Testis (tissue), 2 donors: ENCODE measurements at regions not wholly inside any gene's neighbourhood (a gene's known extent, or its start where the extent isn't known, plus 50 kb on each side); places are given as distances from the start of the nearest gene placed in this dataset.
A peak's percentile ranks its signal among the peaks of the same experiment; 100 is the strongest.
"Not testable (repeated sequence)": the region's sequence is repeated elsewhere in the genome, so short reads cannot be mapped to it uniquely, and the experiment has no call there.

ENCODE experiments used
- DNase-seq: peaks from one replicate; pipeline ENCODE4 v3.0.0-alpha.2; 2019
- H3K27ac ChIP-seq, 2 donors: fragments of 200-600 bp; sonication (generic); one replicate each; pipeline ENCODE4 v1.5.1; 2019
- H3K27me3 ChIP-seq: fragments of 200-600 bp; sonication (generic); one replicate; pipeline ENCODE4 v1.5.1; 2019
- H3K36me3 ChIP-seq: fragments of 200-600 bp; sonication (generic); one replicate; pipeline ENCODE4 v1.5.1; 2017; ENCODE audit warnings: low read depth; ENCODE audit errors: missing control alignments
- H3K4me1 ChIP-seq: fragments of 200-600 bp; sonication (generic); one replicate; pipeline ENCODE4 v1.5.1; 2019
- H3K4me3 ChIP-seq, 2 donors: fragments of 200-600 bp; sonication (generic); one replicate each; pipeline ENCODE4 v1.5.1; 2017 to 2019
- H3K9me3 ChIP-seq: fragments of 200-600 bp; sonication (generic); one replicate; pipeline ENCODE4 v1.5.1; 2017
- CTCF ChIP-seq, 3 experiments: fragments of 450-650 bp in 2 of 3; fragments of 200-600 bp in 1 of 3; sonication (generic) in 1 of 3; IDR thresholded peaks; one replicate each; pipeline ENCODE4 v1.5.1; 2016 to 2019; ENCODE audit warnings: antibody characterized with exemption in 3 of 3, mild to moderate bottlenecking in 2 of 3, moderate library complexity in 1 of 3
- WGBS, 2 donors: methylation state at CpG; one replicate each; pipeline ENCODE4 v1.1.5; 2018; 5-methylcytosine and 5-hydroxymethylcytosine counted together
- intact Hi-C: fragments of 100-400 bp; cut with DNase I; formaldehyde crosslinking; loops from one replicate; pipeline ENCODE4 v1.15.1; 2023; ENCODE audit warnings: low total_unique reads

GRCh38 chrY:3288063-3288462 lies 290.8 kb upstream of the TGIF2LY start:
- WGBS, 2 donors, result 70 to 79% methylated on average over 2 to 4 of the region's 6 CpGs
- H3K27me3 ChIP-seq, H3K4me3 ChIP-seq, H3K36me3 ChIP-seq, intact Hi-C loops, DNase-seq, H3K27ac ChIP-seq, H3K9me3 ChIP-seq, H3K4me1 ChIP-seq: not testable (repeated sequence)

- 49% methylated on average over 3 of the region's 3 CpGs; no CpG with 5 or more reads in 1 of the 2 donors for WGBS, 2 donors
- H3K4me1 ChIP-seq, intact Hi-C loops, H3K9me3 ChIP-seq, H3K36me3 ChIP-seq, H3K27me3 ChIP-seq, H3K4me3 ChIP-seq, H3K27ac ChIP-seq, DNase-seq: not testable (repeated sequence)
Measured at GRCh38 chrY:3297235-3297634, 281.6 kb upstream of the TGIF2LY start.

- H3K4me3 ChIP-seq, intact Hi-C loops, H3K4me1 ChIP-seq, H3K36me3 ChIP-seq, DNase-seq, H3K9me3 ChIP-seq, H3K27ac ChIP-seq, H3K27me3 ChIP-seq: not testable (repeated sequence)
Measured at GRCh38 chrY:3319988-3320387, 258.9 kb upstream of the TGIF2LY start.

- H3K4me1 ChIP-seq, H3K4me3 ChIP-seq, DNase-seq, H3K27ac ChIP-seq, intact Hi-C loops, H3K36me3 ChIP-seq, H3K9me3 ChIP-seq, H3K27me3 ChIP-seq: not testable (repeated sequence)
Measured at GRCh38 chrY:3367535-3367934, 211.3 kb upstream of the TGIF2LY start.

- H3K4me1 ChIP-seq, H3K4me3 ChIP-seq, intact Hi-C loops, H3K9me3 ChIP-seq, H3K27me3 ChIP-seq, H3K36me3 ChIP-seq, H3K27ac ChIP-seq, DNase-seq: not testable (repeated sequence)
- 42% methylated on average over 1 of the region's 1 CpG; no CpG with 5 or more reads in 1 of the 2 donors for WGBS, 2 donors
Measured at GRCh38 chrY:3368459-3368858, 210.4 kb upstream of the TGIF2LY start.

GRCh38 chrY:3391508-3391907 lies 187.4 kb upstream of the TGIF2LY start:
- 90% methylated on average over 5 of the region's 5 CpGs; no CpG with 5 or more reads in 1 of the 2 donors for WGBS, 2 donors
- H3K4me3 ChIP-seq, H3K9me3 ChIP-seq, H3K27ac ChIP-seq, H3K36me3 ChIP-seq, DNase-seq, H3K27me3 ChIP-seq, intact Hi-C loops, H3K4me1 ChIP-seq: not testable (repeated sequence)

- H3K9me3 ChIP-seq, H3K4me1 ChIP-seq, DNase-seq, H3K36me3 ChIP-seq, intact Hi-C loops, H3K27me3 ChIP-seq, H3K4me3 ChIP-seq, H3K27ac ChIP-seq: not testable (repeated sequence)
- 66 to 71% methylated on average over 3 of the region's 3 CpGs for WGBS, 2 donors
Measured at GRCh38 chrY:3404241-3404640, 174.6 kb upstream of the TGIF2LY start.

- H3K27me3 ChIP-seq, H3K4me1 ChIP-seq, H3K9me3 ChIP-seq, DNase-seq, H3K4me3 ChIP-seq, intact Hi-C loops, H3K36me3 ChIP-seq, H3K27ac ChIP-seq: not testable (repeated sequence)
- 13 to 22% methylated on average over 2 of the region's 2 CpGs for WGBS, 2 donors
- peak in 2 of 3 experiments; percentile 31 to 63 for TF ChIP-seq CTCF (IDR thresholded peaks at IDR 0.05)
Measured at GRCh38 chrY:3405585-3405984, 173.3 kb upstream of the TGIF2LY start.

GRCh38 chrY:3406896-3407452 lies 171.9 kb upstream of the TGIF2LY start:
- H3K27ac ChIP-seq, H3K4me3 ChIP-seq, H3K4me1 ChIP-seq, H3K36me3 ChIP-seq, H3K9me3 ChIP-seq, DNase-seq, H3K27me3 ChIP-seq, intact Hi-C loops: not testable (repeated sequence)
- 68 to 82% methylated on average over 3 of the region's 3 CpGs for WGBS, 2 donors

- H3K27ac ChIP-seq, H3K27me3 ChIP-seq, H3K9me3 ChIP-seq, intact Hi-C loops, DNase-seq, H3K4me3 ChIP-seq, H3K36me3 ChIP-seq, H3K4me1 ChIP-seq: not testable (repeated sequence)
- 51 to 77% methylated on average over 7 to 8 of the region's 8 CpGs for WGBS, 2 donors
Measured at GRCh38 chrY:3410322-3410892, 168.5 kb upstream of the TGIF2LY start.
